ENCODE measurements at regions not wholly inside any gene's neighbourhood (a gene's known extent, or its start where the extent isn't known, plus 50 kb on each side); places are given as distances from the start of the nearest gene placed in this dataset.

DNA sequence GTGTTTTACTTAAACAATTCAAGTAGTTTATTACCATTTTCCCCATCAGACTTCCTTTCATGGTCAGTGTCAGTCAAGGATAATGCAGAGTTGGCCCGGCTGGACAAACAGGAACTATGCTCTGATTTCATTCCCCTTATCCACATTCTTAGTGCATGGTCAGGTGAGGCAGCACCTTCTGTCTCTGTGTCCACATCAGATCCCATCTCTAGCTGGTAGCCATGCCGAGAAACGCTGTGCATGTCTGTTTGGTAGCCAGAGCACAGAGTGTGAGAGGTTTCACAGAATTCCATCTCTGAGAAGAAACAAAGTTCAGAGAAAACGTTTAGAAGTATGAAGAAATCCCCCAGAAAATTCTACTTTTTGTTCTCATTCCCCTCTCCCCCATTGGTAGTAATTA is 423.7 kb upstream of the TEX13C start:
- Histone ChIP-seq H4K91ac (ENCODE audit: insufficient read depth, low read depth, low read length) (no peak overlapping the region), H3K4me3 (ENCODE audit: insufficient read depth, low read depth, low read length) (no peak overlapping the region), H3K79me1 (ENCODE audit: low read depth in 1 of 2, low read length in 2 of 2) (no peaks in the 10 kb centered on the region), H3K27ac (ENCODE audit: insufficient read depth, low read length) (no peak overlapping the region), H3K4ac (ENCODE audit: low read depth, low read length) (no peak overlapping the region), H3K56ac (ENCODE audit: extremely low read depth, insufficient read depth, low read length) (no peak overlapping the region), H3K23ac (ENCODE audit: low read depth, low read length) (no peak overlapping the region), H3K27me3 (ENCODE audit: control insufficient read depth, insufficient read depth, low read length) (no peaks in the 10 kb centered on the region), H2BK15ac (ENCODE audit: low read depth, low read length) (no peak overlapping the region), H2BK120ac (ENCODE audit: low read depth, low read length) (no peak overlapping the region), H3K18ac (ENCODE audit: low read depth, low read length) (no peak overlapping the region), H3K36me3 (ENCODE audit: control insufficient read depth, insufficient read depth, low read length) (no peaks in the 10 kb centered on the region), H3K4me2 (ENCODE audit: low read depth, low read length) (no peak overlapping the region), H3K4me1 (ENCODE audit: control insufficient read depth, insufficient read depth, low read length) (no peaks in the 10 kb centered on the region), H2AFZ (replicated peaks; ENCODE audit: low read length, poor library complexity) (no peak overlapping the region), H3K9me3 (ENCODE audit: control insufficient read depth, insufficient read depth, low read length) (no peaks in the 10 kb centered on the region), H2BK5ac (ENCODE audit: low read depth, low read length, poor library complexity, severe bottlenecking) (no peak overlapping the region), H2BK20ac (ENCODE audit: low read depth, low read length) (no peak overlapping the region), H2AK5ac (ENCODE audit: low read depth, low read length) (no peak overlapping the region), H4K20me1 (ENCODE audit: insufficient read depth, low read length) (no peaks in the 10 kb centered on the region), H4K8ac (ENCODE audit: low read depth in 2 of 2, low read length in 2 of 2) (no peak overlapping the region), H3K14ac (replicated peaks; ENCODE audit: low read depth, low read length) (no peak overlapping the region), H2AK9ac (replicated peaks; ENCODE audit: low read depth, low read length, poor library complexity) (no peak overlapping the region), H3K9ac (ENCODE audit: low read depth, low read length) (no peak overlapping the region), H3K9me1 (ENCODE audit: insufficient read depth, low read length) (no peaks in the 10 kb centered on the region), H4K5ac (ENCODE audit: low read depth, low read length) (no peak overlapping the region)
- in situ Hi-C loops (cut with MboI; ENCODE audit: low sequenced_read_pairs), result no loop called here
- no TSS peak for BruUV-seq (replicated peaks)
- WGBS, 2 experiments (ENCODE audit: extremely low coverage in 2 of 2, insufficient read length in 1 of 2), result no CpG with 5 or more reads among the region's 4 CpGs
- TF ChIP-seq, protein P1, sequence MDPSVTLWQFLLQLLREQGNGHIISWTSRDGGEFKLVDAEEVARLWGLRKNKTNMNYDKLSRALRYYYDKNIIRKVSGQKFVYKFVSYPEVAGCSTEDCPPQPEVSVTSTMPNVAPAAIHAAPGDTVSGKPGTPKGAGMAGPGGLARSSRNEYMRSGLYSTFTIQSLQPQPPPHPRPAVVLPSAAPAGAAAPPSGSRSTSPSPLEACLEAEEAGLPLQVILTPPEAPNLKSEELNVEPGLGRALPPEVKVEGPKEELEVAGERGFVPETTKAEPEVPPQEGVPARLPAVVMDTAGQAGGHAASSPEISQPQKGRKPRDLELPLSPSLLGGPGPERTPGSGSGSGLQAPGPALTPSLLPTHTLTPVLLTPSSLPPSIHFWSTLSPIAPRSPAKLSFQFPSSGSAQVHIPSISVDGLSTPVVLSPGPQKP (IDR thresholded peaks at IDR 0.05; ENCODE audit: borderline replicate concordance, low read depth, low read length), result no peak
- intact Hi-C loops (cut with micrococcal nuclease), result no loop called here
- ATAC-seq (ENCODE audit: low read depth) (no peak), DNase-seq (no peak)
- ChIA-PET CTCF (no interaction called here), POLR2A (ENCODE audit: unreplicated experiment) (no interaction called here)
- dilution Hi-C loops (cut with HindIII; ENCODE audit: low sequenced_read_pairs, unreplicated experiment), result no loop called here
